HL-60 (cell line): ENCODE measurements at regions not wholly inside any gene's neighbourhood (a gene's known extent, or its start where the extent isn't known, plus 50 kb on each side); places are given as distances from the start of the nearest gene placed in this dataset.

Experiments
- DNase-seq, 2 experiments: peaks; one replicate each; pipeline ENCODE4 v3.0.0-alpha.2; 2010 to 2020; ENCODE audit warnings: low read depth in 1 of 2, low spot score in 1 of 2
- H3K27ac ChIP-seq: fragments of 250-450 bp; sonication (Bioruptor Pico); replicated peaks from 2 replicates; pipeline ENCODE4 v1.5.1; 2020; ENCODE audit warnings: mild to moderate bottlenecking, moderate library complexity
- H3K27me3 ChIP-seq: fragments of 250-450 bp; sonication (Bioruptor Pico); 2 replicates; pipeline ENCODE4 v1.5.1; 2021; ENCODE audit warnings: mild to moderate bottlenecking, moderate library complexity; ENCODE audit not compliant: insufficient read depth, poor library complexity, severe bottlenecking
- H3K4me3 ChIP-seq: replicated peaks from 2 replicates; pipeline ENCODE4 v1.5.1; 2011; ENCODE audit warnings: mild to moderate bottlenecking, control low read depth, low read length; ENCODE audit not compliant: insufficient read depth
- CTCF ChIP-seq: IDR thresholded peaks from one replicate; pipeline ENCODE4 v1.5.1; 2011; ENCODE audit warnings: low read length, control low read depth, inconsistent platforms; ENCODE audit not compliant: insufficient read depth
- GABPA ChIP-seq: IDR thresholded peaks from 2 replicates; pipeline ENCODE4 v1.6.1; 2012; ENCODE audit warnings: low read depth
- POLR2AphosphoS5 ChIP-seq: IDR thresholded peaks from 2 replicates; pipeline ENCODE4 v1.6.1; 2012; ENCODE audit warnings: low read depth
- SPI1 ChIP-seq: IDR thresholded peaks from 2 replicates; pipeline ENCODE4 v1.6.1; 2012; ENCODE audit warnings: low read depth, mild to moderate bottlenecking, borderline replicate concordance
- TF ChIP-seq, protein P1 (sequence below): IDR thresholded peaks from 2 replicates; pipeline ENCODE4 v1.6.1; 2012; ENCODE audit warnings: low read depth; ENCODE audit not compliant: insufficient replicate concordance

GRCh38 chr11:95297680-95298452, 66.9 kb upstream of the SESN3 start:
- Histone ChIP-seq H3K27ac (no peak overlapping the region), H3K4me3 (no peak overlapping the region), H3K27me3 (no peaks in the 10 kb centered on the region)
- no peak for TF ChIP-seq CTCF
- no peak for DNase-seq

GRCh38 chr11:95296621-95297025, 65.6 kb upstream of the SESN3 start:
- DNase-seq = peak in 1 of 2 experiments; percentile 60
- no peak overlapping the region for H3K4me3 ChIP-seq
- no peaks in the 10 kb centered on the region for H3K27me3 ChIP-seq
- no peak for TF ChIP-seq GABPA
- no peak for TF ChIP-seq POLR2AphosphoS5
- no peak for TF ChIP-seq CTCF
- TF ChIP-seq, protein P1, sequence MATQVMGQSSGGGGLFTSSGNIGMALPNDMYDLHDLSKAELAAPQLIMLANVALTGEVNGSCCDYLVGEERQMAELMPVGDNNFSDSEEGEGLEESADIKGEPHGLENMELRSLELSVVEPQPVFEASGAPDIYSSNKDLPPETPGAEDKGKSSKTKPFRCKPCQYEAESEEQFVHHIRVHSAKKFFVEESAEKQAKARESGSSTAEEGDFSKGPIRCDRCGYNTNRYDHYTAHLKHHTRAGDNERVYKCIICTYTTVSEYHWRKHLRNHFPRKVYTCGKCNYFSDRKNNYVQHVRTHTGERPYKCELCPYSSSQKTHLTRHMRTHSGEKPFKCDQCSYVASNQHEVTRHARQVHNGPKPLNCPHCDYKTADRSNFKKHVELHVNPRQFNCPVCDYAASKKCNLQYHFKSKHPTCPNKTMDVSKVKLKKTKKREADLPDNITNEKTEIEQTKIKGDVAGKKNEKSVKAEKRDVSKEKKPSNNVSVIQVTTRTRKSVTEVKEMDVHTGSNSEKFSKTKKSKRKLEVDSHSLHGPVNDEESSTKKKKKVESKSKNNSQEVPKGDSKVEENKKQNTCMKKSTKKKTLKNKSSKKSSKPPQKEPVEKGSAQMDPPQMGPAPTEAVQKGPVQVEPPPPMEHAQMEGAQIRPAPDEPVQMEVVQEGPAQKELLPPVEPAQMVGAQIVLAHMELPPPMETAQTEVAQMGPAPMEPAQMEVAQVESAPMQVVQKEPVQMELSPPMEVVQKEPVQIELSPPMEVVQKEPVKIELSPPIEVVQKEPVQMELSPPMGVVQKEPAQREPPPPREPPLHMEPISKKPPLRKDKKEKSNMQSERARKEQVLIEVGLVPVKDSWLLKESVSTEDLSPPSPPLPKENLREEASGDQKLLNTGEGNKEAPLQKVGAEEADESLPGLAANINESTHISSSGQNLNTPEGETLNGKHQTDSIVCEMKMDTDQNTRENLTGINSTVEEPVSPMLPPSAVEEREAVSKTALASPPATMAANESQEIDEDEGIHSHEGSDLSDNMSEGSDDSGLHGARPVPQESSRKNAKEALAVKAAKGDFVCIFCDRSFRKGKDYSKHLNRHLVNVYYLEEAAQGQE = no peak
- no peak; the same call in 1 of the 2 replicates for TF ChIP-seq SPI1
- no peak overlapping the region for H3K27ac ChIP-seq

GRCh38 chr11:95296165-95296564, 65.2 kb upstream of the SESN3 start:
- Histone ChIP-seq H3K27me3 (no peaks in the 10 kb centered on the region), H3K27ac (no peak overlapping the region), H3K4me3 (no peak overlapping the region)
- TF ChIP-seq SPI1 (no peak), CTCF (no peak), POLR2AphosphoS5 (no peak), GABPA (no peak)
- TF ChIP-seq, protein P1 = no peak
- DNase-seq = no peak
